ENCODE measurements at regions not wholly inside any gene's neighbourhood (a gene's known extent, or its start where the extent isn't known, plus 50 kb on each side); places are given as distances from the start of the nearest gene placed in this dataset.

- no peak for ATAC-seq
- TF ChIP-seq, protein P1, sequence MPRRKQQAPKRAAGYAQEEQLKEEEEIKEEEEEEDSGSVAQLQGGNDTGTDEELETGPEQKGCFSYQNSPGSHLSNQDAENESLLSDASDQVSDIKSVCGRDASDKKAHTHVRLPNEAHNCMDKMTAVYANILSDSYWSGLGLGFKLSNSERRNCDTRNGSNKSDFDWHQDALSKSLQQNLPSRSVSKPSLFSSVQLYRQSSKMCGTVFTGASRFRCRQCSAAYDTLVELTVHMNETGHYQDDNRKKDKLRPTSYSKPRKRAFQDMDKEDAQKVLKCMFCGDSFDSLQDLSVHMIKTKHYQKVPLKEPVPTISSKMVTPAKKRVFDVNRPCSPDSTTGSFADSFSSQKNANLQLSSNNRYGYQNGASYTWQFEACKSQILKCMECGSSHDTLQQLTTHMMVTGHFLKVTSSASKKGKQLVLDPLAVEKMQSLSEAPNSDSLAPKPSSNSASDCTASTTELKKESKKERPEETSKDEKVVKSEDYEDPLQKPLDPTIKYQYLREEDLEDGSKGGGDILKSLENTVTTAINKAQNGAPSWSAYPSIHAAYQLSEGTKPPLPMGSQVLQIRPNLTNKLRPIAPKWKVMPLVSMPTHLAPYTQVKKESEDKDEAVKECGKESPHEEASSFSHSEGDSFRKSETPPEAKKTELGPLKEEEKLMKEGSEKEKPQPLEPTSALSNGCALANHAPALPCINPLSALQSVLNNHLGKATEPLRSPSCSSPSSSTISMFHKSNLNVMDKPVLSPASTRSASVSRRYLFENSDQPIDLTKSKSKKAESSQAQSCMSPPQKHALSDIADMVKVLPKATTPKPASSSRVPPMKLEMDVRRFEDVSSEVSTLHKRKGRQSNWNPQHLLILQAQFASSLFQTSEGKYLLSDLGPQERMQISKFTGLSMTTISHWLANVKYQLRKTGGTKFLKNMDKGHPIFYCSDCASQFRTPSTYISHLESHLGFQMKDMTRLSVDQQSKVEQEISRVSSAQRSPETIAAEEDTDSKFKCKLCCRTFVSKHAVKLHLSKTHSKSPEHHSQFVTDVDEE (CRISPR knock-in tag; IDR thresholded peaks at IDR 0.05), result no peak
- TF ChIP-seq ZNF565 (CRISPR knock-in tag; conservative IDR thresholded peaks at IDR 0.05; ENCODE audit: low read depth), result no peak
- no peak for TF ChIP-seq BACH2 (CRISPR knock-in tag; IDR thresholded peaks at IDR 0.05; ENCODE audit: borderline replicate concordance)
- no peak for TF ChIP-seq CREB5 (CRISPR knock-in tag; IDR thresholded peaks at IDR 0.05; ENCODE audit: low read depth)
- TF ChIP-seq ZNF8 (CRISPR knock-in tag; IDR thresholded peaks at IDR 0.05), result no peak
- no peak for TF ChIP-seq PPARA (CRISPR knock-in tag; IDR thresholded peaks at IDR 0.05; ENCODE audit: borderline replicate concordance)
- no peak for TF ChIP-seq OSR1 (CRISPR knock-in tag; IDR thresholded peaks at IDR 0.05)
- no peak for TF ChIP-seq ARNTL (CRISPR knock-in tag; IDR thresholded peaks at IDR 0.05; ENCODE audit: borderline replicate concordance, low read depth)
- TF ChIP-seq TOX (CRISPR knock-in tag; IDR thresholded peaks at IDR 0.05; ENCODE audit: borderline replicate concordance), result no peak
- TF ChIP-seq ZC3H10 (CRISPR knock-in tag; IDR thresholded peaks at IDR 0.05), result no peak
- TF ChIP-seq RARB (CRISPR knock-in tag; IDR thresholded peaks at IDR 0.05), result no peak
- no peak for TF ChIP-seq TCF4 (CRISPR knock-in tag; IDR thresholded peaks at IDR 0.05; ENCODE audit: borderline replicate concordance)
- no peak for TF ChIP-seq GLIS3 (CRISPR knock-in tag; IDR thresholded peaks at IDR 0.05)
- TF ChIP-seq, protein P2, sequence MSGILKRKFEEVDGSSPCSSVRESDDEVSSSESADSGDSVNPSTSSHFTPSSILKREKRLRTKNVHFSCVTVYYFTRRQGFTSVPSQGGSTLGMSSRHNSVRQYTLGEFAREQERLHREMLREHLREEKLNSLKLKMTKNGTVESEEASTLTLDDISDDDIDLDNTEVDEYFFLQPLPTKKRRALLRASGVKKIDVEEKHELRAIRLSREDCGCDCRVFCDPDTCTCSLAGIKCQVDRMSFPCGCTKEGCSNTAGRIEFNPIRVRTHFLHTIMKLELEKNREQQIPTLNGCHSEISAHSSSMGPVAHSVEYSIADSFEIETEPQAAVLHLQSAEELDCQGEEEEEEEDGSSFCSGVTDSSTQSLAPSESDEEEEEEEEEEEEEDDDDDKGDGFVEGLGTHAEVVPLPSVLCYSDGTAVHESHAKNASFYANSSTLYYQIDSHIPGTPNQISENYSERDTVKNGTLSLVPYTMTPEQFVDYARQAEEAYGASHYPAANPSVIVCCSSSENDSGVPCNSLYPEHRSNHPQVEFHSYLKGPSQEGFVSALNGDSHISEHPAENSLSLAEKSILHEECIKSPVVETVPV (CRISPR knock-in tag; IDR thresholded peaks at IDR 0.05), result no peak
- no peak for TF ChIP-seq CSDC2 (CRISPR knock-in tag; IDR thresholded peaks at IDR 0.05)
- no peak for TF ChIP-seq ZFP30 (CRISPR knock-in tag; IDR thresholded peaks at IDR 0.05)
- no peak for TF ChIP-seq PATZ1 (CRISPR knock-in tag; IDR thresholded peaks at IDR 0.05; ENCODE audit: borderline replicate concordance)
Measured at GRCh38 chr20:60845146-60845545, 406.9 kb upstream of the CDH4 start.

DNA sequence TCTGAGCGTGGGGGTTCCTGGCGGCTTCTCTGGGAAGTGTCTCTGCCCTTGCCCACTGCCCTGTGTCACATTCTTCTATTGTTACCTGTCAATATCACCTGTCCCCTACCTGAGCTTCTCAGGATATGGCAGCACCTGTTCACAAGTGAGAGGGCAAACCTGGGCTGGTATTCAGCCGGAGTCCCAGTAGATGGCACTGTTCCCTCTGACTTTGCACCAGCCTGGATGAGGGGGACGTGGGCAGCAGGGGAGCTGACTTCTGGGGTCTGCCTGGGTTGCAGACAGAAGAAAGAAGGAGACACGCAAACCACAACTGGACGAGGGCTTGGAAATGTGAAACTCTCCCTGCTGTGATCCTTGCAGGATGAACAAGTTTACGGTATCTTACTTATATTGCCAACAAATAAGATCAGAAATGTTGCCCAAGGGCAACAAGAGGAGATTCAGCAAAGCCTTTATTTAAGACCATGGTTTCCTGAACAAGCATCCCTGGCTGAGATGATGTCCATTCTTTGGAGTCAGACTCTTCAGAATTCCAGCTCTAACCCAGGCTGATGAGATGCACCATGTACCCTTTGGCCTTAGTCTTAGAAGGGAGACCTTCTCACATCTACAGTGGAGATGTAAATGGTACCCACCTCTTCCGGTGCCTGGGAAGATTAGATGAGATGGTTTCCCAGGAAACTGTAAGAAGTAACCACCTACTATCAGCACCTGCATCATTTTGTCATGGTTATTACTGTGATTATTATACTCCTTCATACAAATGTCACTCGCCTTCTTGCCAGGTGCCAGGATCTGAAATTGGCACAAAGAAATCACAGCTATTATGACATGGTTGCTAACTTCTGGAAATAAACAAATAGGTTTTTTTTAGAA, 400.0 kb upstream of the CDH4 start:
- TF ChIP-seq TOX (CRISPR knock-in tag; IDR thresholded peaks at IDR 0.05; ENCODE audit: borderline replicate concordance) (no peak), CSDC2 (CRISPR knock-in tag; IDR thresholded peaks at IDR 0.05) (no peak), CREB5 (CRISPR knock-in tag; IDR thresholded peaks at IDR 0.05; ENCODE audit: low read depth) (no peak), BACH2 (CRISPR knock-in tag; IDR thresholded peaks at IDR 0.05; ENCODE audit: borderline replicate concordance) (no peak), ESRRG (CRISPR knock-in tag; IDR thresholded peaks at IDR 0.05) (no peak), TCF4 (CRISPR knock-in tag; IDR thresholded peaks at IDR 0.05; ENCODE audit: borderline replicate concordance) (no peak), ARNTL (CRISPR knock-in tag; IDR thresholded peaks at IDR 0.05; ENCODE audit: borderline replicate concordance, low read depth) (no peak), ZFP3 (CRISPR knock-in tag; IDR thresholded peaks at IDR 0.05) (no peak), ZC3H10 (CRISPR knock-in tag; IDR thresholded peaks at IDR 0.05) (no peak), ZNF70 (CRISPR knock-in tag; IDR thresholded peaks at IDR 0.05) (no peak), RARB (CRISPR knock-in tag; IDR thresholded peaks at IDR 0.05) (no peak)
- TF ChIP-seq, protein P2 (CRISPR knock-in tag; IDR thresholded peaks at IDR 0.05), result no peak
- ATAC-seq, result no peak
